HCT116 (cell line): ENCODE measurements at regions not wholly inside any gene's neighbourhood (a gene's known extent, or its start where the extent isn't known, plus 50 kb on each side); places are given as distances from the start of the nearest gene placed in this dataset.

Source experiments
- JUND ChIP-seq: IDR thresholded peaks from 2 replicates; pipeline ENCODE4 v1.6.1; 2012
- SRF ChIP-seq: IDR thresholded peaks from 2 replicates; pipeline ENCODE4 v1.6.1; 2012; ENCODE audit warnings: low read depth
- YY1 ChIP-seq: IDR thresholded peaks from 2 replicates; pipeline ENCODE4 v1.6.1; 2011; ENCODE audit warnings: low read length, low read depth, moderate library complexity, mild to moderate bottlenecking; ENCODE audit not compliant: insufficient replicate concordance; ENCODE audit errors: extremely low read depth

DNA sequence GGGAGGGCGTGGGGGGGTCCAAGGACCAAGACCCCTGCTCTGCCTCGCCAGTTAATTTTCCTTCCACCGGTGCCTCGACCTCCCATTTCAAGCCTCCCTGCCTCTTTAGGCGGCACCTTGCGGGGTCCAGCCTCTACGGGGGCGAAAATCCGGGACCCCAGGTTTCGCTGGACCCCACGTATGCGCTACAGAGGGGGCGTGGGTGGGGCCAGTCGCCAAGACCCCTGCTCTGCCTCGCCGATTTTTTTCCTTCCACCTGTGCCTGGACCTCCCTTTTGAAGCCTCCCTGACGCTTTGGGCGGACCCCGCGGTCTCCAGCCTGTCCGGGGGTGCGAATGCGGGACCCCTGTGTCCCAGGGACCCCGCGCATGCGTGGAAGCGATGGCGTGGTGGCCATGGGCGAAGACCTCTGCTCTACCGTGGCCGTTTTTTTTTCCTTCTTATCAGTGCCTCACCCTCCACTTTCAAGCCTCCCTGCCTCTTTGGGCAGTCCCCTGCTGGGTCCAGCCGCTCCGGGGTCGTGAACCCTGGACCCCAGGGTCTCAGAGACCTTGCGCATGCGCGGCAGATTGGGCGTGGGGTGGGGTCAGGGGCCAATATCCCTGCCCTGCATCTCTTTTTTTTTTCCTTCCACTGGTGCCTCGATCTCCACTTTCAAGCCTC, 324.2 kb downstream of the ALG10 start:
- no peak for TF ChIP-seq JUND
- TF ChIP-seq SRF = no peak
- no peak for TF ChIP-seq YY1
